H4 (cell line): ENCODE measurements at regions not wholly inside any gene's neighbourhood (a gene's known extent, or its start where the extent isn't known, plus 50 kb on each side); places are given as distances from the start of the nearest gene placed in this dataset.
A peak's percentile ranks its signal among the peaks of the same experiment; 100 is the strongest.
"Not testable (repeated sequence)": the region's sequence is repeated elsewhere in the genome, so short reads cannot be mapped to it uniquely, and the experiment has no call there.

Experiments
- DNase-seq: peaks from one replicate; pipeline ENCODE4 v3.0.0-alpha.2; 2015; ENCODE audit warnings: low spot score

- DNase-seq: not testable (repeated sequence)
These were observed 102.5 kb downstream of the CDRT15L2 start for GRCh38 chr17:20681746-20682722.

GRCh38 chr17:20683651-20684229 lies 104.2 kb downstream of the CDRT15L2 start:
- not testable (repeated sequence) for DNase-seq

GRCh38 chr17:20684975-20685374 lies 105.5 kb downstream of the CDRT15L2 start:
- DNase-seq: not testable (repeated sequence)

- not testable (repeated sequence) for DNase-seq
These were observed 108.1 kb downstream of the CDRT15L2 start for GRCh38 chr17:20687584-20687983.

GRCh38 chr17:20689170-20689749 lies 109.7 kb downstream of the CDRT15L2 start:
- DNase-seq: not testable (repeated sequence)

GRCh38 chr17:20692706-20693105 lies 113.2 kb downstream of the CDRT15L2 start:
- DNase-seq: not testable (repeated sequence)

GRCh38 chr17:20695871-20696270 lies 116.3 kb downstream of the CDRT15L2 start:
- not testable (repeated sequence) for DNase-seq

- DNase-seq: not testable (repeated sequence)
These were observed 119.1 kb downstream of the CDRT15L2 start for GRCh38 chr17:20698463-20699206.

GRCh38 chr17:20700528-20700927 lies 121.0 kb downstream of the CDRT15L2 start:
- peak; percentile 47 for DNase-seq

GRCh38 chr17:20701366-20701765 lies 121.8 kb downstream of the CDRT15L2 start:
- peak; percentile 34 for DNase-seq

GRCh38 chr17:20702692-20703091 lies 123.2 kb downstream of the CDRT15L2 start:
- DNase-seq: no peak

GRCh38 chr17:20703781-20704180 lies 124.3 kb downstream of the CDRT15L2 start:
- DNase-seq: no peak

GRCh38 chr17:20705186-20705585 lies 125.7 kb downstream of the CDRT15L2 start:
- not testable (repeated sequence) for DNase-seq

GRCh38 chr17:20706751-20707373 lies 127.3 kb downstream of the CDRT15L2 start:
- peak; percentile 27 for DNase-seq

GRCh38 chr17:20708821-20709220 lies 129.3 kb downstream of the CDRT15L2 start:
- DNase-seq: not testable (repeated sequence)

- DNase-seq: not testable (repeated sequence)
These were observed 137.0 kb downstream of the CDRT15L2 start for GRCh38 chr17:20716481-20716880.

GRCh38 chr17:20721171-20721570 lies 141.6 kb downstream of the CDRT15L2 start:
- DNase-seq: peak; percentile 79

- not testable (repeated sequence) for DNase-seq
These were observed 144.9 kb downstream of the CDRT15L2 start for GRCh38 chr17:20724391-20724790.

- DNase-seq: not testable (repeated sequence)
These were observed 147.7 kb downstream of the CDRT15L2 start for GRCh38 chr17:20727201-20727600.

- no peak for DNase-seq
These were observed 148.7 kb downstream of the CDRT15L2 start for GRCh38 chr17:20728181-20728580.

- DNase-seq: not testable (repeated sequence)
These were observed 151.6 kb downstream of the CDRT15L2 start for GRCh38 chr17:20731131-20731530.
